Psoas muscle (tissue), 7 donors: ENCODE measurements at regions not wholly inside any gene's neighbourhood (a gene's known extent, or its start where the extent isn't known, plus 50 kb on each side); places are given as distances from the start of the nearest gene placed in this dataset.

Source experiments
- ATAC-seq, 4 donors: fragments of 200-7000 bp; cut with Tn5 transposase; one replicate each; pipeline ENCODE4 v1.9.1; 2020; ENCODE audit warnings: moderate library complexity in 3 of 4, mild to moderate bottlenecking in 2 of 4
- DNase-seq, 2 donors: peaks; one replicate each; pipeline ENCODE4 v3.0.0-alpha.2; 2020
- H3K27ac ChIP-seq: fragments of 200-600 bp; one replicate; pipeline ENCODE4 v1.8.0; 2022
- H3K27me3 ChIP-seq, 3 donors: fragments of 200-600 bp in 1 of 3; one replicate each; pipeline versions ENCODE4 v1.6.1 to v1.8.0; 2013 to 2022; ENCODE audit warnings: low read length in 2 of 3, mild to moderate bottlenecking in 2 of 3, moderate library complexity in 1 of 3; ENCODE audit not compliant: insufficient read depth in 3 of 3
- H3K36me3 ChIP-seq, 2 donors: fragments of 200-600 bp in 1 of 2; one replicate each; pipeline versions ENCODE4 v1.6.1 to v1.8.0; 2013 to 2022; ENCODE audit warnings: low read depth in 1 of 2, mild to moderate bottlenecking in 1 of 2, moderate library complexity in 1 of 2; ENCODE audit not compliant: insufficient read depth in 1 of 2
- H3K4me1 ChIP-seq: fragments of 200-600 bp; one replicate; pipeline ENCODE4 v1.8.0; 2022
- H3K4me3 ChIP-seq: fragments of 200-600 bp; one replicate; pipeline ENCODE4 v1.8.0; 2022; ENCODE audit warnings: mild to moderate bottlenecking
- H3K9me3 ChIP-seq: fragments of 200-600 bp; one replicate; pipeline ENCODE4 v1.8.0; 2022
- WGBS, 3 donors: extraction: QIAGEN DNeasy Blood & Tissue Kit; methylation state at CpG; one replicate each; pipeline versions ENCODE4 v1.1.6 to v1.1.7; 2013; 5-methylcytosine and 5-hydroxymethylcytosine counted together
- intact Hi-C, 2 donors: fragments of 100-400 bp; cut with DNase I; formaldehyde crosslinking; loops; one replicate each; pipeline versions ENCODE4 v1.11.0 to v1.14.2; 2022
- TF ChIP-seq, protein P1 (sequence below): fragments of 200-600 bp; IDR thresholded peaks from one replicate; pipeline ENCODE4 v1.8.0; 2022; ENCODE audit warnings: antibody characterized with exemption
- donor health status: healthy with polysubstance abuse.
- donor health status: DM: no; HTN: no; CAD: no; lungs with moderate emphysema.
- donor health status: Bipolar disorder and iron deficiency.
- donor health status: healthy.
- donor health status: DM: yes; HTN: yes; CAD: no.
- donor health status: DM: no; HTN: no; CAD: no.
- donor health status: DM: yes; HTN: yes; CAD: no.

DNA sequence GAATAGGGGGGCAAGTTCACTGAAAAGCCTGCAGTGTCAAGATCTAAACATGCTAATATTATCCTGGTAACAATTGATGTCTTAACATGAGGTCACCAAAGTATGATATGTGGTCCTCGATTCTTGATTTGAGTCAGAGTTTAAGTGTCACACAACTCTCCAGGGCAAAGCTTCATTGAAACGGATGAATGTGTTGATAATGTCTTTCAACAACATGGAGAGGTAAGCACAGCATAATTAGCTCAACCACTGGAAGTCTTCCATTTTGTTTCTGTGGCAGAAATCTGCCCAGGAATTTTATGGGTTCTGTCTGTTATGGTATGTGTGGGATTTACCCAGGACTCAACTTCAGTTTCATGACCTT is 591.5 kb downstream of the ZNF385D start:
- H3K27me3 ChIP-seq: peaks cover 0 to 2% (median 0%) of the 10 kb centered on the region in 3 donors
- 66 to 75% (median 66%) methylated on average over 2 of the region's 2 CpGs for WGBS, 3 donors
- ATAC-seq (no peak), DNase-seq (no peak)
- H3K9me3 ChIP-seq: no peaks in the 10 kb centered on the region
- H3K4me1 ChIP-seq: no peaks in the 10 kb centered on the region
- H3K36me3 ChIP-seq: no peaks in the 10 kb centered on the region
- intact Hi-C loops: no loop called here
- H3K4me3 ChIP-seq: no peak overlapping the region
- H3K27ac ChIP-seq: no peak overlapping the region
- TF ChIP-seq, protein P1, sequence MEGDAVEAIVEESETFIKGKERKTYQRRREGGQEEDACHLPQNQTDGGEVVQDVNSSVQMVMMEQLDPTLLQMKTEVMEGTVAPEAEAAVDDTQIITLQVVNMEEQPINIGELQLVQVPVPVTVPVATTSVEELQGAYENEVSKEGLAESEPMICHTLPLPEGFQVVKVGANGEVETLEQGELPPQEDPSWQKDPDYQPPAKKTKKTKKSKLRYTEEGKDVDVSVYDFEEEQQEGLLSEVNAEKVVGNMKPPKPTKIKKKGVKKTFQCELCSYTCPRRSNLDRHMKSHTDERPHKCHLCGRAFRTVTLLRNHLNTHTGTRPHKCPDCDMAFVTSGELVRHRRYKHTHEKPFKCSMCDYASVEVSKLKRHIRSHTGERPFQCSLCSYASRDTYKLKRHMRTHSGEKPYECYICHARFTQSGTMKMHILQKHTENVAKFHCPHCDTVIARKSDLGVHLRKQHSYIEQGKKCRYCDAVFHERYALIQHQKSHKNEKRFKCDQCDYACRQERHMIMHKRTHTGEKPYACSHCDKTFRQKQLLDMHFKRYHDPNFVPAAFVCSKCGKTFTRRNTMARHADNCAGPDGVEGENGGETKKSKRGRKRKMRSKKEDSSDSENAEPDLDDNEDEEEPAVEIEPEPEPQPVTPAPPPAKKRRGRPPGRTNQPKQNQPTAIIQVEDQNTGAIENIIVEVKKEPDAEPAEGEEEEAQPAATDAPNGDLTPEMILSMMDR: no peak

DNA sequence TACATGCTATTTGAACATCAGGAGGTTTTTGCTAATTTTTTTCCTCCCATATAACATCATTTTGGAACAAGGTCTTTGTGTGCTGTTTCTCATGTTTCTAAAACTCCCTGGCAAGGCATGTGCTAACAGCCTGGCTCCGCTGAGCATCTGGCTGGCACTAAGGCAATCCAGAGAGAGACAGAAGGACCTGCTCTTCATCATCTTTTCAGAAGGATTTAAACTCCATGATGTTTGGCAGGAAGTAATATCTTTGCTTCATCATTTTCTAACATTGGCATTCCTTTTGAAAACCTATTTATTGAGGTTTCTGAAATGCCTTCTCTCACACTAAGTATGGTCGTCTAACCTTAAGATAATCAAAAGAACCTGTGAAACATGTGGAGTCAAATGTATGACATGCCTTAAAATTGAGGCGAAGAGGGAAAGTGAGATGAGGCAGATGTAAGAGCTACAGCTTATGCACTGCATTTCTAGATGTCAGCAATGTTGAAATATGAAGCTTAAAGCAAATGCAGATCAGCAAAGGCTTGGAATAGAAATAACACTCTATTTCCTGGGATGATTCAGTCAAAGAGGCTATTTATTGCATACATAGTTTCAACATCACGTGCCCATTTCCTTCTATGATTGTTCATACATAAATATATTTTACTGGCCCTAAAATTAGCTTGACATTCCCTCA is 592.0 kb downstream of the ZNF385D start:
- Histone ChIP-seq H3K27ac (no peak overlapping the region), H3K36me3 (no peaks in the 10 kb centered on the region), H3K27me3 (peaks cover 0 to 2% (median 0%) of the 10 kb centered on the region in 3 donors), H3K9me3 (no peaks in the 10 kb centered on the region), H3K4me1 (no peaks in the 10 kb centered on the region), H3K4me3 (no peak overlapping the region)
- 33 to 45% (median 42%) methylated on average over 4 of the region's 4 CpGs for WGBS, 3 donors
- TF ChIP-seq, protein P1: no peak
- no peak for ATAC-seq
- intact Hi-C loops: no loop called here
- no peak for DNase-seq

DNA sequence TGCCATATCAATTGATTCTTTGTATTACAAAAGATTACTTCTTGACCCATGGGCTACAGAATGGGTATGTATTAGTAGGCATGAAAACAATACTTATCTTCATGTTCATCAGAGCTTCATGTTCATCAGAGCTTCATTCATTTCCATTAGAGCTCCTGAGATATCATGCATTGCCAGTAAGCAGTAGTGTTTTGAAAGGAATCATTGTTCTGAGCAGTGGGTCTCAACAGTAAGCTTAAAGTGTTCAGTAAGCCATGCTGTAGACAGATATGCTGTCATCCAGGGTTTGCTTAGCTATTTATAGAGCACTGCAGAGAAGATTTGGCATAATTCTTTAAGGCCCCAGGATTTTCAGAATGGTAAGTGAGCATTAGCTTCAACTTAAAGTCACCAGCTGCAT is 596.1 kb downstream of the ZNF385D start:
- TF ChIP-seq, protein P1: no peak
- Histone ChIP-seq H3K9me3 (no peaks in the 10 kb centered on the region), H3K36me3 (no peaks in the 10 kb centered on the region), H3K4me1 (no peaks in the 10 kb centered on the region), H3K27ac (no peak overlapping the region), H3K27me3 (no peaks in the 10 kb centered on the region), H3K4me3 (no peak overlapping the region)
- DNase-seq (no peak), ATAC-seq (no peak)
- intact Hi-C loops: no loop called here

DNA sequence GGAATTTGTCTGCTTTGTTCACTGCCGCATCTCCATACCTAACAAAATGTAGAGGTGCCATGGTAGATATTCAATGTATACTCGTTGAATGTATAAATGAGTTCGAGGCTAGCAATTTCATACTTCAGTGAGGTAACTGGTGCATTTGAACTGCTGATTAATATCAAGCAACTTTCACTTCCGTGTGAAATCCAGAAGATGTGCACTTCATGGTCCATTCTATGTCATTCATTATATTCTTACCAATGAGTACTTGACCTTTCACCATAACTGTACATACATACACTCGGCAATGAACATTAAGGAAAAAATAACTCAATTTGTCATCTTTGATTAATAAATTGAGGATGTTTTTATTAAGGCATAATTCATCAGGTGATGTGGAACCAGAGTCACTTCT is 598.5 kb downstream of the ZNF385D start:
- Histone ChIP-seq H3K27ac (no peak overlapping the region), H3K4me3 (no peak overlapping the region), H3K9me3 (no peaks in the 10 kb centered on the region), H3K27me3 (no peaks in the 10 kb centered on the region), H3K36me3 (no peaks in the 10 kb centered on the region), H3K4me1 (no peaks in the 10 kb centered on the region)
- intact Hi-C loops: no loop called here
- TF ChIP-seq, protein P1: no peak
- WGBS, 3 donors: 84 to 87% (median 85%) methylated on average over 5 of the region's 5 CpGs
- DNase-seq (no peak), ATAC-seq (no peak)

DNA sequence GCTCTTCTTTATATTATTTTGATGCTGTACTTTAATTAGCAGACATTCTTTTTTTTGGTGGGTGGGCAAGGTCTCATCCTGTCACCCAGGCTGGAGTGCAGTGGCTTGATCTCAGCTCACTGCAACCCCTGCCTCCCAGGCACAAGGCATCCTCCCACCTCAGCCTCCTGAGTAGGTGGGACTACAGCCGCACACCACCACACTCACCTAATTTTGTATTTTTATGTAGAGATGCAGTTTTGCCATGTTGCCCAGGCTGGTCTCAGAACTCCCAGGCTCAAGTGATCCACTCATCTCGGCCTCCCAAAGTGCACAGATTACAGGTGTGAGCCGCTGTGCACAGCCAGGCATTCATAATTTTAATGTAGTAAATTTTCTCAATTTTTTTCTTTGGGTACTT is 608.1 kb downstream of the ZNF385D start:
- intact Hi-C loops: no loop called here
- Histone ChIP-seq H3K27me3 (no peaks in the 10 kb centered on the region), H3K9me3 (no peaks in the 10 kb centered on the region), H3K27ac (no peak overlapping the region), H3K4me3 (no peak overlapping the region), H3K36me3 (no peaks in the 10 kb centered on the region), H3K4me1 (no peaks in the 10 kb centered on the region)
- ATAC-seq (no peak), DNase-seq (no peak)
- WGBS, 3 donors: 87 to 89% (median 89%) methylated on average over 3 of the region's 3 CpGs
- TF ChIP-seq, protein P1: no peak
